HFFc6 (cell line): ENCODE measurements at regions not wholly inside any gene's neighbourhood (a gene's known extent, or its start where the extent isn't known, plus 50 kb on each side); places are given as distances from the start of the nearest gene placed in this dataset.

Source experiments
- DNase-seq: peaks from one replicate; pipeline ENCODE4 v3.0.0-alpha.2; 2018
- H3K27ac Mint-ChIP-seq: 2 replicates; pipeline ENCODE4 v1.8.0; 2020; ENCODE audit warnings: mild to moderate bottlenecking, mixed read lengths
- H3K27me3 Mint-ChIP-seq: 2 replicates; pipeline ENCODE4 v1.8.0; 2021; ENCODE audit warnings: mild to moderate bottlenecking, moderate library complexity, mixed read lengths; ENCODE audit not compliant: insufficient read depth
- H3K36me3 Mint-ChIP-seq: 2 replicates; pipeline ENCODE4 v1.8.0; 2021; ENCODE audit warnings: low read depth, mixed read lengths
- H3K4me1 Mint-ChIP-seq: 2 replicates; pipeline ENCODE4 v1.8.0; 2020; ENCODE audit warnings: low read depth, mixed read lengths
- H3K4me3 Mint-ChIP-seq: 2 replicates; pipeline ENCODE4 v1.8.0; 2020; ENCODE audit warnings: mild to moderate bottlenecking, moderate library complexity, mixed read lengths
- H3K9me3 Mint-ChIP-seq: 2 replicates; pipeline ENCODE4 v1.8.0; 2020; ENCODE audit warnings: mild to moderate bottlenecking, mixed read lengths
- CTCF ChIP-seq: fragments of 200-600 bp; sonication (generic); IDR thresholded peaks from 2 replicates; pipeline ENCODE4 v1.5.0; 2021; ENCODE audit warnings: antibody characterized with exemption, mild to moderate bottlenecking

GRCh38 chr5:112648264-112648663 lies 89.4 kb upstream of the APC start:
- Mint-ChIP-seq H3K9me3 (no peaks in the 10 kb centered on the region), H3K27ac (no peak overlapping the region), H3K36me3 (no peaks in the 10 kb centered on the region), H3K4me3 (no peak overlapping the region), H3K4me1 (peaks cover 17% of the 10 kb centered on the region; the same call in 1 of the 2 replicates), H3K27me3 (peaks cover 5% of the 10 kb centered on the region)
- no peak for DNase-seq
- TF ChIP-seq CTCF, result no peak

GRCh38 chr5:112649882-112650281 lies 87.8 kb upstream of the APC start:
- H3K4me1 Mint-ChIP-seq, result peaks cover 25% of the 10 kb centered on the region
- H3K27ac Mint-ChIP-seq, result no peak overlapping the region
- H3K36me3 Mint-ChIP-seq, result no peaks in the 10 kb centered on the region
- no peak for DNase-seq
- TF ChIP-seq CTCF, result no peak
- peaks cover 4% of the 10 kb centered on the region for H3K27me3 Mint-ChIP-seq
- H3K4me3 Mint-ChIP-seq, result no peak overlapping the region
- H3K9me3 Mint-ChIP-seq, result no peaks in the 10 kb centered on the region

GRCh38 chr5:112653638-112654205 lies 84.0 kb upstream of the APC start:
- Mint-ChIP-seq H3K27me3 (peaks cover 1% of the 10 kb centered on the region; the same call in 1 of the 2 replicates), H3K4me3 (no peak overlapping the region), H3K27ac (no peak overlapping the region), H3K9me3 (no peaks in the 10 kb centered on the region), H3K36me3 (no peaks in the 10 kb centered on the region), H3K4me1 (peaks cover 29% of the 10 kb centered on the region)
- TF ChIP-seq CTCF, result no peak
- no peak for DNase-seq

- no peak for TF ChIP-seq CTCF
- H3K4me1 Mint-ChIP-seq, result peaks cover 16% of the 10 kb centered on the region
- DNase-seq, result no peak
- no peak overlapping the region for H3K27ac Mint-ChIP-seq
- H3K9me3 Mint-ChIP-seq, result no peaks in the 10 kb centered on the region
- H3K4me3 Mint-ChIP-seq, result no peak overlapping the region
- H3K36me3 Mint-ChIP-seq, result no peaks in the 10 kb centered on the region
- H3K27me3 Mint-ChIP-seq, result peaks cover 1% of the 10 kb centered on the region; the same call in 1 of the 2 replicates
These were observed 82.2 kb upstream of the APC start for GRCh38 chr5:112655513-112655912.

GRCh38 chr5:112656451-112656850 lies 81.2 kb upstream of the APC start:
- Mint-ChIP-seq H3K9me3 (peaks cover 5% of the 10 kb centered on the region; the same call in 1 of the 2 replicates), H3K4me3 (no peak overlapping the region), H3K27me3 (no peaks in the 10 kb centered on the region), H3K27ac (no peak overlapping the region), H3K36me3 (no peaks in the 10 kb centered on the region), H3K4me1 (peaks cover 16% of the 10 kb centered on the region)
- DNase-seq, result no peak
- no peak for TF ChIP-seq CTCF

- no peak for TF ChIP-seq CTCF
- DNase-seq, result no peak
- Mint-ChIP-seq H3K9me3 (peaks cover 5% of the 10 kb centered on the region; the same call in 1 of the 2 replicates), H3K27me3 (no peaks in the 10 kb centered on the region), H3K36me3 (no peaks in the 10 kb centered on the region), H3K27ac (no peak overlapping the region), H3K4me1 (peaks cover 16% of the 10 kb centered on the region), H3K4me3 (no peak overlapping the region)
These were observed 79.9 kb upstream of the APC start for GRCh38 chr5:112657804-112658203.
